ENCODE measurements at regions not wholly inside any gene's neighbourhood (a gene's known extent, or its start where the extent isn't known, plus 50 kb on each side); places are given as distances from the start of the nearest gene placed in this dataset.

GRCh38 chr2:142290931-142291330, 160.1 kb upstream of the LRP1B start:
- Histone ChIP-seq H3K36me3 (replicated peaks in 1 of 2; ENCODE audit: control extremely low read depth in 1 of 2, control insufficient read depth in 1 of 2, extremely low read depth in 1 of 2, insufficient read depth in 2 of 2, low read length in 1 of 2) (no peaks in the 10 kb centered on the region), H2AFZ (ENCODE audit: insufficient read depth, low read depth, low read length, poor library complexity, severe bottlenecking) (no peak overlapping the region), H3K9ac (ENCODE audit: low read length) (no peak overlapping the region), H3K27ac (ENCODE audit: low read length in 2 of 2) (no peak overlapping the region), H4K20me1 (ENCODE audit: control insufficient read depth, insufficient read depth, low read length, poor library complexity, severe bottlenecking) (no peaks in the 10 kb centered on the region), H3K27me3 (replicated peaks in 1 of 4; ENCODE audit: control extremely low read depth in 1 of 4, control insufficient read depth in 3 of 4, insufficient read depth in 4 of 4, low read length in 3 of 4) (no peaks in the 10 kb centered on the region), H3K4me3 (ENCODE audit: control extremely low read depth in 1 of 5, extremely low read depth in 1 of 5, insufficient read depth in 1 of 5, low read depth in 2 of 5, low read length in 4 of 5) (no peak overlapping the region), H3K79me2 (ENCODE audit: control insufficient read depth, insufficient read depth, low read length) (no peaks in the 10 kb centered on the region), H3K4me1 (ENCODE audit: control insufficient read depth in 2 of 2, insufficient read depth in 2 of 2, low read length in 2 of 2) (no peaks in the 10 kb centered on the region), H3K4me2 (replicated peaks; ENCODE audit: low read depth, low read length, poor library complexity, severe bottlenecking) (no peak overlapping the region), H3K9me3 (ENCODE audit: control extremely low read depth in 1 of 3, control insufficient read depth in 2 of 3, insufficient read depth in 1 of 3, low read length in 2 of 3) (no peaks in the 10 kb centered on the region)
- Mint-ChIP-seq H3K27me3 (no peaks in the 10 kb centered on the region), H3K27ac (no peak overlapping the region), H3K4me1 (no peaks in the 10 kb centered on the region), H3K9me3 (ENCODE audit: insufficient read depth) (no peaks in the 10 kb centered on the region), H3K4me3 (no peak overlapping the region)
- ATAC-seq (ENCODE audit: low read depth): no peak
- intact Hi-C loops (cut with micrococcal nuclease): no loop called here
- no peak for TF ChIP-seq EZH2 (IDR thresholded peaks at IDR 0.05; ENCODE audit: borderline replicate concordance, insufficient read depth, low read depth, low read length, poor library complexity, severe bottlenecking)
- no peak for TF ChIP-seq CTCF (IDR thresholded peaks at IDR 0.05)
- ChIA-PET POLR2A (no interaction called here), CTCF (no interaction called here)
- no peak for DNase-seq
- 91% methylated on average over 2 of the region's 3 CpGs for WGBS (ENCODE audit: insufficient coverage)

GRCh38 chr2:142286618-142287017, 155.8 kb upstream of the LRP1B start:
- Mint-ChIP-seq H3K4me1 (no peaks in the 10 kb centered on the region), H3K9me3 (ENCODE audit: insufficient read depth) (no peaks in the 10 kb centered on the region), H3K4me3 (no peak overlapping the region), H3K27me3 (no peaks in the 10 kb centered on the region), H3K27ac (no peak overlapping the region)
- Histone ChIP-seq H3K27me3 (replicated peaks in 1 of 4; ENCODE audit: control extremely low read depth in 1 of 4, control insufficient read depth in 3 of 4, insufficient read depth in 4 of 4, low read length in 3 of 4) (no peaks in the 10 kb centered on the region), H2AFZ (ENCODE audit: insufficient read depth, low read depth, low read length, poor library complexity, severe bottlenecking) (no peak overlapping the region), H3K79me2 (ENCODE audit: control insufficient read depth, insufficient read depth, low read length) (no peaks in the 10 kb centered on the region), H4K20me1 (ENCODE audit: control insufficient read depth, insufficient read depth, low read length, poor library complexity, severe bottlenecking) (no peaks in the 10 kb centered on the region), H3K4me3 (ENCODE audit: control extremely low read depth in 1 of 5, extremely low read depth in 1 of 5, insufficient read depth in 1 of 5, low read depth in 2 of 5, low read length in 4 of 5) (no peak overlapping the region), H3K9ac (ENCODE audit: low read length) (no peak overlapping the region), H3K4me2 (replicated peaks; ENCODE audit: low read depth, low read length, poor library complexity, severe bottlenecking) (no peak overlapping the region), H3K36me3 (replicated peaks in 1 of 2; ENCODE audit: control extremely low read depth in 1 of 2, control insufficient read depth in 1 of 2, extremely low read depth in 1 of 2, insufficient read depth in 2 of 2, low read length in 1 of 2) (no peaks in the 10 kb centered on the region), H3K4me1 (ENCODE audit: control insufficient read depth in 2 of 2, insufficient read depth in 2 of 2, low read length in 2 of 2) (no peaks in the 10 kb centered on the region), H3K9me3 (ENCODE audit: control extremely low read depth in 1 of 3, control insufficient read depth in 2 of 3, insufficient read depth in 1 of 3, low read length in 2 of 3) (no peaks in the 10 kb centered on the region), H3K27ac (ENCODE audit: low read length in 2 of 2) (no peak overlapping the region)
- DNase-seq (peak; percentile 10), ATAC-seq (ENCODE audit: low read depth) (no peak)
- 90% methylated on average over 2 of the region's 7 CpGs for WGBS (ENCODE audit: insufficient coverage)
- CTCF ChIA-PET: no interaction called here
- TF ChIP-seq EZH2 (IDR thresholded peaks at IDR 0.05; ENCODE audit: borderline replicate concordance, insufficient read depth, low read depth, low read length, poor library complexity, severe bottlenecking) (no peak), CTCF (IDR thresholded peaks at IDR 0.05) (no peak)
- intact Hi-C loops (cut with micrococcal nuclease): no loop called here
- POLR2A ChIA-PET: no interaction called here

Measured in B cell (primary cell).